GM18507 (cell line): ENCODE measurements at regions not wholly inside any gene's neighbourhood (a gene's known extent, or its start where the extent isn't known, plus 50 kb on each side); places are given as distances from the start of the nearest gene placed in this dataset.

Experiments used
- DNase-seq: peaks from one replicate; pipeline ENCODE4 v3.0.0; 2011; ENCODE audit warnings: low read depth; ENCODE audit not compliant: insufficient read length; ENCODE audit errors: extremely low spot score
- FAIRE-seq: peaks from 2 replicates; lab custom pipeline; 2011; peaks lifted over from hg19 to GRCh38; lab: Jason Lieb, UNC

- FAIRE-seq (no peak), DNase-seq (no peak)
Measured at GRCh38 chr2:217749008-217749407, 253.8 kb downstream of the TNS1 start.

GRCh38 chr2:217746808-217747207, 256.0 kb downstream of the TNS1 start:
- DNase-seq (no peak), FAIRE-seq (no peak)

- DNase-seq (no peak), FAIRE-seq (no peak)
Measured at GRCh38 chr2:217743966-217744761, 258.6 kb downstream of the TNS1 start.

GRCh38 chr2:217743407-217743806, 259.4 kb downstream of the TNS1 start:
- DNase-seq, result no peak
- FAIRE-seq, result no peak

GRCh38 chr2:217742841-217743240, 260.0 kb downstream of the TNS1 start:
- FAIRE-seq (no peak), DNase-seq (no peak)

- DNase-seq (no peak), FAIRE-seq (no peak)
Measured at GRCh38 chr2:217742276-217742675, 260.5 kb downstream of the TNS1 start.

GRCh38 chr2:217741381-217741955, 261.3 kb downstream of the TNS1 start:
- DNase-seq (no peak), FAIRE-seq (no peak)

- FAIRE-seq (no peak), DNase-seq (no peak)
Measured at GRCh38 chr2:217740756-217741155, 262.0 kb downstream of the TNS1 start.

- no peak for DNase-seq
- no peak for FAIRE-seq
Measured at GRCh38 chr2:217740178-217740577, 262.6 kb downstream of the TNS1 start.

- no peak for FAIRE-seq
- no peak for DNase-seq
Measured at GRCh38 chr2:217739741-217740140, 263.1 kb downstream of the TNS1 start.

GRCh38 chr2:217738061-217738460, 264.7 kb downstream of the TNS1 start:
- FAIRE-seq (no peak), DNase-seq (no peak)

GRCh38 chr2:217736776-217737550, 265.8 kb downstream of the TNS1 start:
- no peak for FAIRE-seq

GRCh38 chr2:217735899-217736298, 266.9 kb downstream of the TNS1 start:
- DNase-seq (no peak), FAIRE-seq (no peak)

More at GRCh38 chr2:217736776-217737550, 265.8 kb downstream of the TNS1 start:
- DNase-seq, result no peak

GRCh38 chr2:217735034-217735433, 267.8 kb downstream of the TNS1 start:
- FAIRE-seq (no peak), DNase-seq (no peak)

- DNase-seq, result no peak
- FAIRE-seq, result no peak
Measured at GRCh38 chr2:217733461-217733860, 269.3 kb downstream of the TNS1 start.

- FAIRE-seq (no peak), DNase-seq (no peak)
Measured at GRCh38 chr2:217732992-217733391, 269.8 kb downstream of the TNS1 start.

- FAIRE-seq, result no peak
- DNase-seq, result no peak
Measured at GRCh38 chr2:217731805-217732204, 271.0 kb downstream of the TNS1 start.

- FAIRE-seq (no peak), DNase-seq (no peak)
Measured at GRCh38 chr2:217729421-217730053, 273.3 kb downstream of the TNS1 start.

- FAIRE-seq, result no peak
Measured at GRCh38 chr2:217727801-217728200, 275.0 kb downstream of the TNS1 start.

GRCh38 chr2:217725409-217725808, 277.4 kb downstream of the TNS1 start:
- FAIRE-seq (no peak), DNase-seq (no peak)

More at GRCh38 chr2:217727801-217728200, 275.0 kb downstream of the TNS1 start:
- no peak for DNase-seq
